Lower leg skin (tissue), 3 donors: ENCODE measurements at regions not wholly inside any gene's neighbourhood (a gene's known extent, or its start where the extent isn't known, plus 50 kb on each side); places are given as distances from the start of the nearest gene placed in this dataset.

ENCODE experiments used
- CTCF ChIP-seq, 3 donors: fragments of 450-650 bp; IDR thresholded peaks; one replicate each; pipeline ENCODE4 v1.5.1; 2016; ENCODE audit warnings: antibody characterized with exemption in 3 of 3, mild to moderate bottlenecking in 3 of 3, moderate library complexity in 2 of 3
- POLR2A ChIP-seq, 2 donors: fragments of 450-650 bp; IDR thresholded peaks; one replicate each; pipeline ENCODE4 v1.6.1; 2016 to 2017; ENCODE audit warnings: antibody characterized with exemption in 2 of 2, mild to moderate bottlenecking in 1 of 2, moderate library complexity in 1 of 2

GRCh38 chr5:105952875-105953274, 1717.9 kb downstream of the EFNA5 start:
- TF ChIP-seq CTCF (IDR thresholded peaks at IDR 0.05) (no peak), POLR2A (IDR thresholded peaks at IDR 0.05) (no peak)
